Embryonic facial prominence (tissue), 1 donor: ENCODE measurements at regions not wholly inside any gene's neighbourhood (a gene's known extent, or its start where the extent isn't known, plus 50 kb on each side); places are given as distances from the start of the nearest gene placed in this dataset.
"Not testable (repeated sequence)": the region's sequence is repeated elsewhere in the genome, so short reads cannot be mapped to it uniquely, and the experiment has no call there.

Source experiments
- DNase-seq: peaks from one replicate; pipeline ENCODE4 v3.0.0-alpha.2; 2016; ENCODE audit errors: extremely low spot score

DNA sequence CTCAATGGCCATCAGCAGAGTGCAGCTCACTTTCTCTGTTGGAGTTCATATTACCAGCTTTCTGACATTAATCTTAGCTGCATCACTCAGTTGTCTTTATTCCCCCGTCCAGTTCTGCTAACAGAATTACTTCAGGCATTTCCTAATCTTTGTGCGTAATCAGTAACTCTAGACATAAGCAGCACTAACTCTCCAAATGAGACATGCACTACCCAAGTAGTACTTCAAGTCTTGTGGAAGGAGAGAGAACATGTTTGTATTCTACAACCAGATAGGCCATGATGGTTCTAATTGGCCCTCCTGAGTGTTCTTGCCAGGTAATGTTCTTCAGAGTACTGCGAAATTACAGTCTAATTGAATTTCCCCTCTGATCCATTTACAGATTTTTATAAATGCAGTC is 448.5 kb upstream of the RPS6KA3 start:
- DNase-seq, result no peak

DNA sequence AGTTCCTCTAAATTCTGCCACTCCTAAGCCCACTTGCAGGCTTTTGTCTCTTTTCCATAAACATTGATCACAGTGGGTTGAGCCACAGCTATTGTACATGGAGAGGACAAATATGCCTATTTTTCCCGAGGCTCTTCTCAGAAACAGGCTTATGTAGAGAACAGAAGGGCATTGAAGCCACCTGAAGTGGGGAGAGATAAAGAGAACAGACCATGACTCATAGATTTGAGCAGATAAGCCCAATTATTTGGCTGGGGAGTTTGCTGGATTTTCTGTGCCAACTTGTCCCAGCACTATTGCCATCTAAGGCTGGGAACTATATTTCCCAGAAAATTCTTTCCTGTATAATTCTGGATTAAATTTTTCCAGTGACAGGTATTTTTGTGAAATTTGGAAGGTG is 446.1 kb upstream of the RPS6KA3 start:
- DNase-seq, result no peak

DNA sequence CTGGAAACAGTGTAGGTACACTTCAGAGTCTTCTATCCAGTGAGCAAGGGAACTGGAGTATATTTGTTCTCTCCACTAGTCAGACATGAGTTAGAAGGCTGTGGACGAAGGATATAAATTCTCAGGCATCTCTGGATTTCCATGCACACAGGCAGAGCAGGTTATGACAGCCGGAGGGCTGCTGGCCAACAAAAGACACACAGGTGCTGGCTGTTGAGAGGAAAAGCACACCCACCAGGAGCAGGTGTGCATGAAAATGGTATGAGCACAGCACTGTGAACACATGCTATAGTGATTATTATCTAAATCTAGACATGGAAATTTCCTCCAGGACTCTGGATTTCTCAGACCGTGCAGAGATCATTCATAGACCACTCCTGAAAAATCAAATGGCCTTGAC is 444.7 kb upstream of the RPS6KA3 start:
- DNase-seq, result no peak

DNA sequence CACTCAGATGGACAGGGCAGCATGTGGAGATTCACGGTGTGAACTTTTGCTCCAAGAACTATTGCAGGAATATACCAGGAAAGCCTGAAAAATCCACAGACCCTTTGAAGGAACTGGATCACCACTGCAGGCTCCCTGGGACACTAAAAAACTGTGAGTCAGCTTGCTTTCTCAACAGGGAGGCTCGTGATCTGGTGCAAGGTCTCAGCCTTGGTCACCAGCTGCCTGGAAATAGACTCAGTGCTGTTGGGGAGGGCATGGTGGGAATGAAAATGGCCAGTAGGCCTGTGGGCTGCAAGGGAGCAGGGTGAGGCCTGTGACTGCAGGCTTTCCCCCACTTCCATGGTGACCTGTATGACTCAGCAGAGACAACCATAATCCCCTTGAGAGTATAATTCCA is 426.4 kb upstream of the RPS6KA3 start:
- DNase-seq, result no peak

DNA sequence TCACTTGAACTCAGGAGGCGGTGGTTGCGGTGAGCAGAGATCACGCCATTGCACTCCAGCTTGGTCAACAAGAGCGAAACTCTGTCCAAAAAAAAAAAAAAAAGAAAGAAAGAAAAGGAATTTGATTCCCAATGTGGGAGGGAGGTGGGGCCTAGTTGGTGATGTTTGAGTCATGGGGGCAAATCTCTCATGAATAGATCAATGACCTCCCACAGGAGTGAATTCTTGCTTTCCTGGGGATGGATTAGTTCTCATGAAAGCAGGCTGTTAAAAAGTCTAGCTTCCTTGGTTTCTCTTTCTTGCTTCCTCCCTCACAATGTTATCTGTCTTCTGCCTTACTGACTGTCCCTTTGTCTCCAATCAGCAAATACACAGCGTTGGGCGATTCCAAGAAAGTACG is 419.5 kb upstream of the RPS6KA3 start:
- no peak for DNase-seq

DNA sequence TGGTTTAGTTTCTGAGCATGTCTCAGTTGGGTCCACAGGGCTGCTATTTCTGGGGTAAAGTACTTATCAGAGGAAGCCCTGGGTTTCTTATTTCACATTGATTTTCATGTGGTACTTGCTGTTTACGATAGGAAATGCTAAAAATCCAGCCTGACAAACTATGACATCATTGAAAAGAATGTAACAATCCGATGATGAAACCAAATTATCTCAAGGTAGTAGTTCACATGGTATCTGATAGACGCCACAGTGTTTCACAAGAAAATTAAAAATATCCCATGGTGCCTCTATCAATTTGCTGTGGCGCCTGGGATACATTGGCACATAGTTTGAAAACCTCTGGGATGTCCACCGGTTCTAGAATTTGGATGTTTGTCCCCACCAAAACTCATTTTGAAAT is 418.9 kb upstream of the RPS6KA3 start:
- DNase-seq, result no peak

DNA sequence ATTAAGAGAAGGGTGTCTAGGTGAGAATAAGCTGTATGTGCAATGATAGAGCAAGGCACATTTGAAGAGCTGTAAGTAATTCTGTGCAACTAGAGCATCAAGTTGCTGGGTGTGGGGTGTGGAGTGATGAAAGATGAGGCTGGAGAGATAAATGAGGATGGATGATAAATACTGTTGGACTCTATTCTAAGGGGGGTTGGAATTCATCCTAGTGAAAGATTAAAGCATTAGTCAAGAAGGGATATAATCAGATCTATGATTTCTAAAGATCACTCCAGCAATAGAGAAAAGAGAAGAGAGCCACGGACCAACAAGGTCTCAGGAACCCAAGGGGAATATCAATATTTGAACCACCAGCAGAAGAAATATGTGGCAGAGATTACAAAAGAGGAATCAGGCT is 415.0 kb upstream of the RPS6KA3 start:
- DNase-seq, result no peak

DNA sequence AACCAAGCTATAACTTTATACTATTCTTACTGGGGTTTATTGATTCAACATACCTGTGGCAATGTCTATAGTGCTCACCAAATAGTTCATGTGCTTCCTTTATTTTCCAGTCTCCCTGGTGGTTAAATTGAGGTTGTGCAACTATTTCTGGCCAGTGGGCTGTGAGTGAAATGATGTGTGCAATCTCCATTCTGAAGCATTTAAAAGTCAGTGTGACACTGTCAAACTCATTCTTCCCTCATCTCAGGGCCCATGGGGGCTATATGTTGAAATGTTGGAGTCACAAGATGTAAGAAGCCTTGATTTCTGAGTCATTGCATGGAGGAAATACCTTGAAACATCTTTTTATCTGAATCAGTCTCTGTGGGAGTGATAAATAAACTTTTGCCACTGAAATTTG is 414.3 kb upstream of the RPS6KA3 start:
- no peak for DNase-seq

DNA sequence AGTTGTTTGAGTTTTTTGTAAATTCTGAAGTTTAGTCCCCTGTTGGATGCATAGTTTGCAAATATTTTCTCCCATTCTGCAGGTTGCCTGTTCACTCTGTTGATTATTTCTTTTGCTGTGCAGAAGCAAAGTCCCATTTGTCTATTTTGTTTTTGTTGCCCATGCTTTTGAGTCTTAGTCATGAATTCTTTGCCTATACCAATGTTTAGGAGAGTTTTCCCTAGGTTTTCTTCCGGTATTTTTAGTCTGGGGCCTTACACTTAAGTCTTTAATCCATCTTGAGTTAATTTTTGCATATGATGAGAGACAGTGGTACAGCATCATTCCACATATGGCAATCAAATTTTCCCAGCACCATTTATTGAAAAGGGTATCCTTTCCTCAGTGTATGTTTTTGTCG is 405.8 kb upstream of the RPS6KA3 start:
- DNase-seq, result no peak

DNA sequence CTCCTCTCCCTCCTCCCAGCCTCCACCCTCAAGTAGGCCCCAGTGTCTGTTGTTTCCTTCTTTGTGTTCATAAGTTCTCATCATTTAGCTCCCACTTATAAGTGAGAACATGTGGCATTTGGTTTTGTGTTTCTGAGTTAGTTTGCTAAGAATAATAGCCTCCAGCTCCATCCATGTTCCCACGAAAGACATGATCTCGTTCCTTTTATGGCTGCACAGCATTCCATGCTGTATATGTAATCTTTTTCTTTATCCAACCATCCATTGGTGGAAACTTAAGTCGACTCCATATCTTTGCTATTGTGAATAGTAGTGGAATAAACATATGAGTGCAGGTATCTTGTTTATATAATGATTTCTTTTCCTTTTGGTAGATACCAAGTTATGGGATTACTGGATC is 405.0 kb upstream of the RPS6KA3 start:
- DNase-seq, result not testable (repeated sequence)

DNA sequence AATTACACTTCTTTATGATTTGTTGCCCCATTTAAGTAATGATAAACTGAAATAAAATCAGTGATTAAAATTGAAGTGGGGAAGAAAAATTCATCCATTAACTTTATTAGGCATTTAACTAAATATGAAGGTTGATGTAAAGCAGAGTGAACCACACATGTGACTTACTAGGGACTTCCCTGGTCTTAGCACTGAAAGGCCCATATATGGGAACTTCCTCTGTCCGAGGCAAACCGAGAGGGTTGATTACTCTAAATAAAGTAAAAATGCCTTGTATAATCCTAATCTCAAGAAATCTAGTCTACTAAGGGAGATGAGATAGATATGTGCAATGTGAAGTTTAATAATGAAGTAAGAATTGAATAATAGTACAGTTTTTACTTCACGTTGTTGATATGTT is 403.9 kb upstream of the RPS6KA3 start:
- DNase-seq, result no peak

DNA sequence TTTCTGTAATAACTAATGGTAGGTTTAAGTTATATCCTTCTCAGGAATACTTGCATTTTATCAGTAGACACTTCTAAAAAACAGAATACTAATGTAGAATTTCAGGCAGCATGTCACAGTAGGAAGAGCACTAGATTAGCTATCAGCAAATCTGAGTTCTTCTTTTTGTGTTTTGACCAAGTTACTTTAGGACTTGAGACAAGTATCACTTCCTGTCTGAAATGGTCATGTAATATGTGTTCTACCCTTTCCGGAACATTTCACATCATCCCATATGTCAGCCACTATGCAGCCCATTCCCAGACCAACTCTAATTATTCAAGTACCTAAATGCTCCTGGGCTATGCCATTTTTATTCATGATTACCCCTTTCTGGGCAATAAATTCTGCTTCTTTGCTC is 401.8 kb upstream of the RPS6KA3 start:
- DNase-seq, result no peak

DNA sequence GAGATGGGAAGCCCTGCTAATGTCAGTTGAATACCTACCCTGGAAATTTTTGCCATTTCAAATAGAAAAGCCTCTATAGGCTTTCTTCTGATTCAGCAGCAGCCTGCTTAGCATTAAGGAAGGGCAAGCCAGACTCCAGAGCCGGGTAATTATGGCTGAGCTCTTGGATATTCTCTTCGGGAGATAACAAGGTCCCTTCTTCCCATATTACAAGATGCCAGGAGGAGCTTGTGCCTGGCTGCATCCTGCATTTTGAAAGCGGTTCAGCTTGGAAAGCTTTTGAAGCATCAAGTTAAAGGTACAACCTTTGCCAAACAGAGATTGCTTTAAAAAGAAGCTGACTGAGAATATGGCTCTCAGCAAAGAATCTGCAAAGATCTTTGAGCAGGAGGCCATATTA is 399.6 kb upstream of the RPS6KA3 start:
- DNase-seq, result no peak

DNA sequence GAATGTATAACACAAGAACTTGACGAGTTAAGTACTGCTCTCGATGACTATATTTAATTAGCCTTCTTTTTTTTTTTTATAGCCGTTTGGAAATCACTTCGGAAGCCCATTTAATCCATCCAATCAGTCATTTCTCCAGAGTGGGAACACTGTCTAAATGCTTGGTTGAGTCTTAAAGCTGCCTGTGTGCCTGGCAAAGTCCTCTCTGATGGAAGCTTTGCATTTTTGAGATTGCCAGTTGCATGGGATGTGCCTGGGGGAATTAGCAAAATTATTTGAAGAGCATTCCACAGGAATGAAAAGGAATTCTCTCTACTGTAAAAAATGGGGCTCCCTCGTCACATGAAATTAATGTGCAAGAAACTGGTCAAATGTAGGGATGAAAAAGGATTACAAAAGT is 398.8 kb upstream of the RPS6KA3 start:
- DNase-seq, result no peak

DNA sequence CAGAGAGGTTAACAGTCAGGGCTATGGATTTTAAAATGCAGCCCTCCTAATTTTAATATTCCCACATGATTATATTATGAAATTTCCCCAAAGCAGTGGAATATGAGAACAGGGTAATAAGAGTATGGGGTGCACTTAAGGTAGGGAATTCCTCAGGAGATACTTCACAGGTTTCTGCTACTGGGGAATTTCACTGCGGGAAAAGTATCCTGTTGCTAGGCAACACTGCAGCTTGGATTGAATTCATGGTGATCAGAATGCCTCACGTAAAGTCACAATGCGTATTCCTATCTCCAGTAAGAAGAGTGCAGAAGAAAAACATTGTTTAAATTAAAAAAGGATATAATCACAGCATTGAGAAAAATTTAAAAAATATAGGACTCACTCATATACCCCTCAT is 398.1 kb upstream of the RPS6KA3 start:
- DNase-seq, result no peak

DNA sequence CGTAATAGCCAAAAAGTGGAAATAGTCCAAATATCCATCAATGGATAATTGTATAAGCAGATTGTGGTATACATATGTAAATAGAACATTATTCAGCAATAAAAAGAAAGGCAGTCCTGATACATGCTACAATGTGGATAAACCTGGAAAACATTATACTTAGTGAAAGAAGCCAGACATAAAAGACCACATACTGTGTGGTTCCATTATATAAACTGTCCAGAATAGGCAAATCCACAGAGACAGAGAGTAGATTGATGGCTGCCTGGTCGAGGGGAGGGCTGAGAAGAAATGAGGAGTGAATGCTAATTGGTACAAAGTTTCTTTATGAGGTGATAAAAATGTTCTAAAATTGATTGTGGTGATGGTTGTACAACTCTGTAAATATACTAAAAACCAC is 397.4 kb upstream of the RPS6KA3 start:
- DNase-seq, result no peak

DNA sequence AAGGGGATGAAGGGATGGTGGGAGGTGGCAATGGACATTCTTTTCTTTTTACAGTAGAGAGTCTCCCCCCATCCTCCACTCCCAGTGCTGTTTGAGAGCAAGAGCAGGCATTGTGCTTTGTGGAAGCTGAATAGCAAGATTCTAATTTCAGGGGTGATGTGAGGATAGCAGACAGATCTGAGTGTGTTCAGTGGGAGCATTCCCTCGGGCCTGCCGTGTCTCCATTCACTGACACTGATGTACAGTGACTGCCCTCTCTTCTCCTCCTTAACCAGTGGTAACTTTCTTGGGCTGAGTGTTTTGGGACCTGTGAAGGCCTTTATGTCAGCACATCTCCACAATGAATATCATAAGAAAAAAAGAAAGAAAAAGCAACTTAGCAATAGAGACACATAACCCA is 396.6 kb upstream of the RPS6KA3 start:
- DNase-seq, result no peak

DNA sequence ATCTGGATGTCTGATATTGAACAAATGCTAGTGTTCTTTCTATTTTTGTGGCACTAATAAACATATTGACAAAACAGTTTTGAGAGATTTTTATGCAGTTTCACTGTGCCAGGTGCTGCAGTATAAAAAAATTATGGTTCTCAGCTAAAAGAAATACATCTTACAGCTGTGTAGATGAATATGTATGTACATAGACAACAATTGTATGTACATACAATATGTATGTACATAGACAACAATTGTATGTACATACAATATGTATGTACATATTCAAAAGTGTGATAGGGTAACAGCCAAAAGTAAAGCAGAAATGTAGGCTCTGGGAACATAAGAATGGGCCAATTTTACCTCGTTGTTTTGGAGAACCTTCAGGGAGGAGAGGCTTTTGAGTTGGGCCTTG is 390.0 kb upstream of the RPS6KA3 start:
- DNase-seq, result no peak

DNA sequence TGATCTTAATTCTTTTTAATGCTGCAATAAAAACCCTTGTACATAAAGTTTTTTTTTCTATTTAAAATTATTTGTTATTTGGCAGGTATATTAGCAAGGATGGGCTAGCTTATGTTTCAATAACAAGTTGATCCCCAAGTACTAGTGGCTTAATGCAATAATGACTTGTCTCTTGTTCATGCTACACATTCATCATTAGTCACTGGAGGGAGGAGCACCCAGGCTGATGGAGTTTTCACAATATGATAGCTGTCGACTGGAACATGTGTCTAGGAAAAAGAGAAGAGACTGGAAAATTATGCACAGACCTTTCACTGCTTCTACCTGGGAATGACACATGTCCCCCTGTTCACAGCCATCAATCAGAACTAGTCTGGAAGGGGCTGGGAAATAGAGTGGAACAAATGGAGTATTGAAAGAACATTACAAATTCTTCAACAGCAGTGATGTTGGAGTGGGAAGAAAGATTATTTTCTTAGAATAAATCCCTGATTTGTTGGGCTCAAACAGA is 387.9 kb upstream of the RPS6KA3 start:
- DNase-seq, result no peak

DNA sequence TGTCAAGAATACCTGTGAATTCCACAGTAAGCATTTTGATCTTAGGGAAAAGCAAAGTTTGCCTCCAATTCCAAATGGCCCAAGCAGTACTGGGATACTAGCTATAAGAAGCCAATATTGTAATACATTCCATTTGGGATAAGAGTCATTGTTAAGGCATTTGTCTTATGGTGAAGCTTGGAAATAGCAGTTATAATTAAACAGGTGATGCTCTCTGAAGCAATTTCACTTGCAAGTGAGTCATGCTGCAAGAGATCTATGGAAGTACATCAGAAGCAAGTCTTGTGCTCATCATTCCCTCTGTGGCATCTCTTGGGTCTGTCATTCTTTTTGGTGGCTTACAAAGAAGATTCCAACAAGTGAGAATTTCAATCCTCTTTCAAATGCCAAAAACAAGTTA is 386.4 kb upstream of the RPS6KA3 start:
- DNase-seq, result no peak

DNA sequence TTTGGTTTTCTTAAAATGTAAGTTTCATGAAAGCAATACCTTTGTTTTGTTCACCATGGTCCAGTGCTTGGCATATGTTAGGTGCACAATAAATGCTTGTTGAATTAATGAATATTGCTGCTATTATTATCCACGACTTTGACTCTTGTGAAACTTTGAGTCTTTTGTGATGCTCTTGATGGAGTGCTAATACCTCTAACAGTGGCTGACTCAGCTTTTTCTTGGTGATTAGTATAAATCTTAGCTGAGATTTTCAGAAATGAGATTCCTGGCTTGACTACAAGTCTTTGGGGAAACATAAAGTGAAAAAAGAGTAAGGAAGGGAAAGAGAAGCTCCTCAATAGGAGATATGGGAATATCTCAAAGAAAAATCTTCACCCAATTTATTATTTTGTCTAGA is 375.2 kb upstream of the RPS6KA3 start:
- no peak for DNase-seq

DNA sequence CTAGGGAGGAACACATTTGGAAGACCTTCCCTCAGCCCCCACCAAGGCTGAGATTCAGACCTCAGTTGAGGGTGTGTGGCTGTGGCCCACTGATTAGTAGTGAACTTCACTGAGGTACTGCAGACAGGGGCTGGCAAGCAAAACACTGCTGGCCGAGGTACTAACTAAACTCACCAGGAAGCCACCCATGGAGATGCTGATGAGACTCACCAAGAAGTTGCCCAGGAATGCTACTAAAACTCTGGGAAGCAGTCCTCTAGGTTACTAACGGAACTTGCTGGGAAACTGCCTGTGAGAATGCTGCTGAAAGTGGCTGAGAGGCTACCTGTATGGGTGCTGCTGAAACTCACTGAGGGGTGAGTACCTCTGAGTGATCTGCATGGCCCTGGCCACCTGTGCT is 372.4 kb upstream of the RPS6KA3 start:
- no peak for DNase-seq

DNA sequence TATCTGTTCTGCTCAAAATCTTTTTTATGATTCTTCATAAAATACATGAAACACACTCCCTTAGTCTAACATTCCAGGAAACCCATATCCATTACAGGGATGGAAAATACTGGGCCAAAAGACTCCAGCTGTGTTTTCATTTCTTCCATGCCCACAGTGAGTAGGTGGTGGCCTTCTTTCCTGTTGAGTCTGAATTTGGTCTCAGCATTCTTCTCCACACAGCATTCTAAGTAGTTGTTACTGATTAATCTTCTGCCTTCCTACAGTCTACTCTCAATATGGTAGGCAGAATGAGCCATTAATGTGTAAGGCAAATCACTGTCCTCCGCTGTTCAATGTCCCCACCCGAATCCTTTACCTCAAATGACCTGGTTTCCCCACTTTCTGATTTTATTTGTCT is 370.6 kb upstream of the RPS6KA3 start:
- DNase-seq, result no peak

DNA sequence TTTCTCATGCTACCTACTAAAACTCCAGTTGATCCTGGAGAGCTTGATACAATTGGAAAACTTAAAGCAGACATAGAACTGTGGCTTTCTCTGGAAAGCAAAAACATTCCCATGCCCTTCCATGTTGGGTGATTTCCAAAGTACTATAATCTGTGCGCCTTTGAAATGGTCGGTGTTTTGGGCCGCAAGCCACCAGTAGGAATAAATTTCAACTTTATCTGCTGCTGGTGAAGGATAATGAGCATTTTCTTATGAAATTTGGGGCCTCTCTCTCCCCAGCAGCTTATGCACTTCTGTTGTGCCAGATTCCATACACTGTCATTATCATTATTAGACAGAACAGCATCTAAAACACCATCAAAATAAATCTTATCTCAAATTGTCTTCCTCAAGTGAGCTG is 366.7 kb upstream of the RPS6KA3 start:
- DNase-seq, result no peak

DNA sequence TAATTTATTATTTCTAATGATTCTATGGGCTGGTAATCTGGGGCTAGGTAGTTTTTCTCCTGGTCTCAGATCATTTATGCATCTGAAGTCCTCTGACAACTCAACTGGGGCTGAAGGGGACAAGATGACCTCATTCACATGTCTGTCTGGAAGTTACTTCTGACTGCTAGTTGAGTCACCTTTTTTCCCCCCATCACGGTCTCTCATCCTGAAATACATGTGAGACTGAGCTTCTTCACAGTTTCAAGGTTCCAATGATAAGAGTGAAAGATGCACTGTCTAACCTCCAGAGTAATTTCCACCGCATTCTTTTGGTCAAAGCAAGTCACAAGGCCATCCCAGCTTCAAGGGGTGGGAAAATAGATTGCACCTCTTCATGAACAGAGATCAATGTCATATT is 356.7 kb upstream of the RPS6KA3 start:
- DNase-seq, result no peak
